Central memory CD8-positive, alpha-beta T cell (primary cell): ENCODE measurements at regions not wholly inside any gene's neighbourhood (a gene's known extent, or its start where the extent isn't known, plus 50 kb on each side); places are given as distances from the start of the nearest gene placed in this dataset.

Source experiments
- ATAC-seq: fragments of 150-1000 bp; cut with Tn5 transposase; replicated peaks from 2 replicates; pipeline ENCODE4 v1.10.0; 2022; ENCODE audit warnings: mild to moderate bottlenecking, moderate FRiP score, moderate number of reproducible peaks; ENCODE audit not compliant: poor library complexity, severe bottlenecking; ENCODE audit errors: extremely low read depth
- DNase-seq, 2 donors: peaks; one replicate each; pipeline ENCODE4 v3.0.0; 2021; ENCODE audit warnings: low spot score in 2 of 2
- H3K27ac Mint-ChIP-seq: one replicate; pipeline ENCODE4 v1.8.0; 2022; ENCODE audit warnings: low read depth, mild to moderate bottlenecking, moderate library complexity, mixed read lengths
- H3K27me3 Mint-ChIP-seq: one replicate; pipeline ENCODE4 v1.8.0; 2022; ENCODE audit warnings: mixed read lengths
- H3K36me3 Mint-ChIP-seq: one replicate; pipeline ENCODE4 v1.8.0; 2022; ENCODE audit warnings: mild to moderate bottlenecking, moderate library complexity, mixed read lengths; ENCODE audit not compliant: insufficient read depth
- H3K4me1 Mint-ChIP-seq: one replicate; pipeline ENCODE4 v1.8.0; 2022; ENCODE audit warnings: mixed read lengths
- H3K4me3 Mint-ChIP-seq: one replicate; pipeline ENCODE4 v1.8.0; 2022; ENCODE audit warnings: mild to moderate bottlenecking, moderate library complexity, mixed read lengths
- H3K9me3 Mint-ChIP-seq: one replicate; pipeline ENCODE4 v1.8.0; 2022; ENCODE audit warnings: mixed read lengths

GRCh38 chr16:66295761-66296546 lies 70.5 kb upstream of the CDH5 start:
- no peak overlapping the region for H3K27ac Mint-ChIP-seq
- peaks cover 5% of the 10 kb centered on the region for H3K9me3 Mint-ChIP-seq
- H3K4me1 Mint-ChIP-seq = peaks cover 7% of the 10 kb centered on the region
- H3K36me3 Mint-ChIP-seq = no peaks in the 10 kb centered on the region
- ATAC-seq (no peak), DNase-seq (no peak)
- peaks cover 22% of the 10 kb centered on the region for H3K27me3 Mint-ChIP-seq
- H3K4me3 Mint-ChIP-seq = no peak overlapping the region

GRCh38 chr16:66295213-66295612 lies 71.3 kb upstream of the CDH5 start:
- Mint-ChIP-seq H3K4me1 (peaks cover 7% of the 10 kb centered on the region), H3K36me3 (no peaks in the 10 kb centered on the region), H3K9me3 (peaks cover under 1% of the 10 kb centered on the region), H3K27ac (no peak overlapping the region), H3K4me3 (no peak overlapping the region), H3K27me3 (peaks cover 22% of the 10 kb centered on the region)
- DNase-seq = no peak
- ATAC-seq = no peak

- ATAC-seq = no peak
- Mint-ChIP-seq H3K4me3 (no peak overlapping the region), H3K27ac (no peak overlapping the region), H3K4me1 (peaks cover 5% of the 10 kb centered on the region), H3K9me3 (no peaks in the 10 kb centered on the region), H3K27me3 (peaks cover 22% of the 10 kb centered on the region), H3K36me3 (no peaks in the 10 kb centered on the region)
- no peak for DNase-seq
Observed at GRCh38 chr16:66294507-66294906, 72.0 kb upstream of the CDH5 start.

GRCh38 chr16:66293932-66294331 lies 72.6 kb upstream of the CDH5 start:
- Mint-ChIP-seq H3K9me3 (no peaks in the 10 kb centered on the region), H3K27me3 (peaks cover 22% of the 10 kb centered on the region), H3K4me3 (no peak overlapping the region), H3K27ac (no peak overlapping the region), H3K4me1 (no peaks in the 10 kb centered on the region), H3K36me3 (no peaks in the 10 kb centered on the region)
- no peak for DNase-seq
- ATAC-seq = no peak

- Mint-ChIP-seq H3K4me1 (no peaks in the 10 kb centered on the region), H3K27me3 (peaks cover 22% of the 10 kb centered on the region)
Observed at GRCh38 chr16:66293207-66293735, 73.2 kb upstream of the CDH5 start.

GRCh38 chr16:66292241-66292935 lies 74.1 kb upstream of the CDH5 start:
- Mint-ChIP-seq H3K27me3 (peaks cover 22% of the 10 kb centered on the region), H3K27ac (no peak overlapping the region), H3K4me3 (no peak overlapping the region), H3K9me3 (no peaks in the 10 kb centered on the region), H3K4me1 (no peaks in the 10 kb centered on the region), H3K36me3 (no peaks in the 10 kb centered on the region)
- no peak for ATAC-seq
- DNase-seq = no peak

More at GRCh38 chr16:66293207-66293735, 73.2 kb upstream of the CDH5 start:
- H3K9me3 Mint-ChIP-seq = no peaks in the 10 kb centered on the region
- no peak overlapping the region for H3K4me3 Mint-ChIP-seq
- no peak for ATAC-seq
- H3K27ac Mint-ChIP-seq = no peak overlapping the region
- H3K36me3 Mint-ChIP-seq = no peaks in the 10 kb centered on the region
- no peak for DNase-seq

GRCh38 chr16:66291833-66292232 lies 74.7 kb upstream of the CDH5 start:
- H3K27ac Mint-ChIP-seq = no peak overlapping the region
- ATAC-seq (no peak), DNase-seq (no peak)
- H3K9me3 Mint-ChIP-seq = no peaks in the 10 kb centered on the region
- peaks cover 22% of the 10 kb centered on the region for H3K27me3 Mint-ChIP-seq
- H3K4me3 Mint-ChIP-seq = no peak overlapping the region
- no peaks in the 10 kb centered on the region for H3K4me1 Mint-ChIP-seq
- H3K36me3 Mint-ChIP-seq = no peaks in the 10 kb centered on the region

- no peaks in the 10 kb centered on the region for H3K4me1 Mint-ChIP-seq
- no peaks in the 10 kb centered on the region for H3K9me3 Mint-ChIP-seq
- H3K27me3 Mint-ChIP-seq = peaks cover 30% of the 10 kb centered on the region
- DNase-seq (no peak), ATAC-seq (no peak)
- no peak overlapping the region for H3K27ac Mint-ChIP-seq
- no peaks in the 10 kb centered on the region for H3K36me3 Mint-ChIP-seq
- H3K4me3 Mint-ChIP-seq = no peak overlapping the region
Observed at GRCh38 chr16:66290431-66290830, 76.1 kb upstream of the CDH5 start.

- DNase-seq = no peak
- no peak overlapping the region for H3K4me3 Mint-ChIP-seq
- ATAC-seq = no peak
- no peaks in the 10 kb centered on the region for H3K9me3 Mint-ChIP-seq
- no peak overlapping the region for H3K27ac Mint-ChIP-seq
- H3K27me3 Mint-ChIP-seq = peaks cover 30% of the 10 kb centered on the region
- no peaks in the 10 kb centered on the region for H3K4me1 Mint-ChIP-seq
- H3K36me3 Mint-ChIP-seq = no peaks in the 10 kb centered on the region
Observed at GRCh38 chr16:66289986-66290385, 76.5 kb upstream of the CDH5 start.

- Mint-ChIP-seq H3K4me3 (no peak overlapping the region), H3K27ac (no peak overlapping the region), H3K9me3 (no peaks in the 10 kb centered on the region), H3K36me3 (no peaks in the 10 kb centered on the region), H3K27me3 (peaks cover 30% of the 10 kb centered on the region), H3K4me1 (no peaks in the 10 kb centered on the region)
- no peak for ATAC-seq
- no peak for DNase-seq
Observed at GRCh38 chr16:66289051-66289680, 77.3 kb upstream of the CDH5 start.

- ATAC-seq (no peak), DNase-seq (no peak)
- no peaks in the 10 kb centered on the region for H3K36me3 Mint-ChIP-seq
- no peaks in the 10 kb centered on the region for H3K9me3 Mint-ChIP-seq
- no peak overlapping the region for H3K27ac Mint-ChIP-seq
- no peaks in the 10 kb centered on the region for H3K4me1 Mint-ChIP-seq
- H3K27me3 Mint-ChIP-seq = peaks cover 21% of the 10 kb centered on the region
- H3K4me3 Mint-ChIP-seq = no peak overlapping the region
Observed at GRCh38 chr16:66287926-66288325, 78.6 kb upstream of the CDH5 start.

GRCh38 chr16:66287416-66287815 lies 79.1 kb upstream of the CDH5 start:
- Mint-ChIP-seq H3K4me1 (no peaks in the 10 kb centered on the region), H3K27ac (no peak overlapping the region), H3K4me3 (no peak overlapping the region), H3K36me3 (no peaks in the 10 kb centered on the region), H3K27me3 (peaks cover 21% of the 10 kb centered on the region), H3K9me3 (no peaks in the 10 kb centered on the region)
- DNase-seq (no peak), ATAC-seq (no peak)
